ENCODE measurements at regions not wholly inside any gene's neighbourhood (a gene's known extent, or its start where the extent isn't known, plus 50 kb on each side); places are given as distances from the start of the nearest gene placed in this dataset.
A peak's percentile ranks its signal among the peaks of the same experiment; 100 is the strongest.

- TF ChIP-seq FOXP1 (CRISPR knock-in tag; IDR thresholded peaks at IDR 0.05; ENCODE audit: borderline replicate concordance) (no peak), CREB1 (CRISPR knock-in tag; IDR thresholded peaks at IDR 0.05) (no peak), ETV6 (CRISPR knock-in tag; IDR thresholded peaks at IDR 0.05) (no peak), CTCF (IDR thresholded peaks at IDR 0.05) (no peak), ATF6 (CRISPR knock-in tag; IDR thresholded peaks at IDR 0.05) (no peak), USF1 (CRISPR knock-in tag; IDR thresholded peaks at IDR 0.05) (no peak), TEAD4 (CRISPR knock-in tag; IDR thresholded peaks at IDR 0.05) (no peak), SMAD3 (CRISPR knock-in tag; IDR thresholded peaks at IDR 0.05; ENCODE audit: borderline replicate concordance) (no peak), USF2 (CRISPR knock-in tag; IDR thresholded peaks at IDR 0.05) (no peak)
These were observed 166.2 kb upstream of the CACNA2D1 start (continued) for GRCh38 chr7:82609746-82610145.

- no peak for TF ChIP-seq PRDM15 (CRISPR knock-in tag; IDR thresholded peaks at IDR 0.05)
- no peak for TF ChIP-seq ZNF232 (CRISPR knock-in tag; IDR thresholded peaks at IDR 0.05)
- TF ChIP-seq USF2 (CRISPR knock-in tag; IDR thresholded peaks at IDR 0.05) = no peak
- peak; percentile 73 for TF ChIP-seq CTCF (IDR thresholded peaks at IDR 0.05)
- H3K4me3 Mint-ChIP-seq = no peak overlapping the region
- peaks cover 7% of the 10 kb centered on the region for H3K4me1 Mint-ChIP-seq
- ATAC-seq (peak; percentile 57; the same call in 1 of the 2 replicates), DNase-seq (ENCODE audit: low spot score) (no peak)
- no peak overlapping the region for H3K27ac Mint-ChIP-seq
- POLR2A ChIA-PET = no interaction called here
- peaks cover 6% of the 10 kb centered on the region for H3K36me3 Mint-ChIP-seq
- CTCF ChIA-PET = interaction anchor here (0.6 to 1.8 kb wide), 14 partner anchors 11 to 590 kb away, joined by 3 to 10 read pairs (median 4); no protein-coding TSS in a partner anchor
- no peaks in the 10 kb centered on the region for H3K27me3 Mint-ChIP-seq (ENCODE audit: low read depth)
- H3K9me3 Mint-ChIP-seq = peaks cover 13% of the 10 kb centered on the region
These were observed 161.8 kb upstream of the CACNA2D1 start for GRCh38 chr7:82605247-82605864.
